ENCODE measurements at regions not wholly inside any gene's neighbourhood (a gene's known extent, or its start where the extent isn't known, plus 50 kb on each side); places are given as distances from the start of the nearest gene placed in this dataset.
A peak's percentile ranks its signal among the peaks of the same experiment; 100 is the strongest.
"Not testable (repeated sequence)": the region's sequence is repeated elsewhere in the genome, so short reads cannot be mapped to it uniquely, and the experiment has no call there.

DNA sequence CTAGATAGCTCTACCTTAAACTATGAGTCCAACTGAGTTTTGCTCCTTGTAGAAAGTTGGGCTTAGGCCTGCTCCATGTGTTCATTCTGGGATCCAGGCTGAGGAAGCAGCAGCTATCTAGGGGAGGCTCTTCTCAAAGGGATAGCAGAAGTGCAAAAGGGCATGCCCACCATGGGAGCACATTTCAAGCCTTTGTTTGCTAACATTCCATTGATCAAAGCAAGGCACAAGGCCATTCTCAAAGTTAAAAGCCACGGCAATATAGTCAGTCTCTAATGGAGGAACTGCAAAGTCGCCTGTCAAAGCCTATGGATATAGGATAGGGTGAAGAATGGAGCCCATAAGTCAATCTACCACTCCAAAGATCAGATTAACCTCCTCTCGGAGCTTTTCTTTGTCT is 488.1 kb upstream of the ARX start:
- DNase-seq: no peak

DNA sequence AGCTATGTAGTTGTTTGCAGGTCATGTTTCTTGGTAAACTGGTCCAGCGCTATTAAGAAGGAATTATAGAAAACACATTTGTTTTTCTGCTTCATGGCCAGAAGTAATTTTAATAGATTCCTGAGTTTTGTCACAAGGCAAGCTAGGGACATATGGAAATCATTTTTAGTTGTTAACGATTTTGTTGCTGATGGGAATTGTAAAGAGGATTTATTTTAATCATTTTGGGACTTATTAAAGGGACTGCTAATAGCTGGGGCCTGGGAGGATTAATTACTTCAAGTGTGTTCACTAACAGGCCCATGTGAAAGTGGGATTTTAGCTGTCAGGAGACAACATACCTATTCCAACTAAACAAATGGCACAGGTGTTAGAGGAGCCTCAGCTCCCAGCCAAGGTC is 492.0 kb upstream of the ARX start:
- DNase-seq: no peak

GRCh38 chrX:25519258-25519657 is 503.5 kb upstream of the ARX start:
- DNase-seq: no peak

GRCh38 chrX:25522443-25523010 is 506.8 kb upstream of the ARX start:
- not testable (repeated sequence) for DNase-seq

DNA sequence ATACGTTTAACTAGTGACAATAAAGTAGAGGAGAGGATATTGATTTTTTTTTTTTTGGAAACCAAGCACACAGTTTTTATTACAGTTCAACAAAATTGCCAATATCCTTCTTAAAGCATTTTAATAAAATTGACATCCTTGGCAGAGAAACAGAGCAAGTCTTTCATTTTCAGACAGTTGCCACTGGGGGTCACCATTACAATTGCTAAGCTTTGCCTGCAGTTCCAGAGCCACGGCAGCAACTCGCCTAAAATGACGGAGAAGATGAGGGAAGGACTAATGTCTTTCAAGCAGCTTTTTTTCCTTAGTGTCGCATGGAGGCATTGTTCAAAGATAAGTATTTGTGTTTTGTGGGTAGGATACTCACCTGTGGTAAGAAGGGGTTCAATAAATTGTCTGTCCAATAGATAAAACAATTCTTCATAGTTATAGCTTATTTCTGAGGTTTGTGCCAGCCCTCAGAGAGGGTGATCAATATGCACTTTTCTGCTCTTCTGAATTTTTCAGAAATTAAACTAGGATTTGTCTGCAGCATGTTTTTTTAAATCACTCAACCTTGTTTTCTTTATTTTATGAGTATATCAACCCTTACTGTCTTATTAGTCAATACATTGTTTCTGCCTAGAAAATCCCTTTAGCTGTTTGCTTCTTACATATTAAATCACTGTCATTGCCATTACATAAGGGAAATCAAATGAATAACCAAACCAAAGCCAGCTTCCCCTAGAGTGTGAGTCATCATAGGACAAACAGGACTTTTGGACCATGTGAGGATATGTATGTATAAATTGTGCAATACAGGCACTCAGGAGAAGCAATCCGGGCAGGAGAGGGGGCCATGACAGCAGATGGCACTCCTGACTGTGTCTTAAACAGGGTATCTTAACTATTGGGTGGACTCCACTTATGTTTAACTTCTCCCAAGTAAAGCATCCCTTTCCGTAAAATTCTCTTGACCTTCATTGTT is 508.1 kb upstream of the ARX start:
- peak; percentile 17 for DNase-seq

GRCh38 chrX:25527156-25527555 is 511.4 kb upstream of the ARX start:
- no peak for DNase-seq

- no peak for DNase-seq
Observed at GRCh38 chrX:25527596-25527995, 511.8 kb upstream of the ARX start.

- no peak for DNase-seq
Observed at GRCh38 chrX:25531096-25531495, 515.3 kb upstream of the ARX start.

DNA sequence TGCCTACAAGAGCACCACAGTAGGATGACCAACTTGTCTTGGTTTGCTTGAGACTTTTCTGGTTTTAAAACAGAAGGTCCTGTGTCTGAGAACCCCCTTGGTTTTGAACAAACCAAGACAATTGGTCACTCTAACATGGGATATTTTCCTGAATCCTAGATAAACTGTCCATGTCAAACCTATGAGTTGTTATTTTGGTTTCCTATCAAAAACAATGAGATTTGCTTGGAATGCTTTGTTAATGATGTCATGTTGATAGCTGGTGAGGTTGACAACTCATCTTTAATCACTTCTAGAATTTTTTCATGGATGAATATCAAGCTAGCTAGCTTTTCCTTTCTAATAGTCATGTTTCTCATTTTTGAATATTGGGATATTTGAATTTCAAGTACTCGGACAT is 518.3 kb upstream of the ARX start:
- no peak for DNase-seq

GRCh38 chrX:25536307-25536970 is 520.7 kb upstream of the ARX start:
- DNase-seq: no peak

GRCh38 chrX:25537699-25538098 is 521.9 kb upstream of the ARX start:
- DNase-seq: no peak

- DNase-seq: no peak
Observed at GRCh38 chrX:25544641-25545040, 528.9 kb upstream of the ARX start.

- DNase-seq: no peak
Observed at GRCh38 chrX:25548811-25549210, 533.0 kb upstream of the ARX start.

- DNase-seq: no peak
Observed at GRCh38 chrX:25555521-25555920, 539.8 kb upstream of the ARX start.

GRCh38 chrX:25558137-25558536 is 542.4 kb upstream of the ARX start:
- DNase-seq: no peak

- DNase-seq: no peak
Observed at GRCh38 chrX:25561190-25561589, 545.4 kb upstream of the ARX start.

DNA sequence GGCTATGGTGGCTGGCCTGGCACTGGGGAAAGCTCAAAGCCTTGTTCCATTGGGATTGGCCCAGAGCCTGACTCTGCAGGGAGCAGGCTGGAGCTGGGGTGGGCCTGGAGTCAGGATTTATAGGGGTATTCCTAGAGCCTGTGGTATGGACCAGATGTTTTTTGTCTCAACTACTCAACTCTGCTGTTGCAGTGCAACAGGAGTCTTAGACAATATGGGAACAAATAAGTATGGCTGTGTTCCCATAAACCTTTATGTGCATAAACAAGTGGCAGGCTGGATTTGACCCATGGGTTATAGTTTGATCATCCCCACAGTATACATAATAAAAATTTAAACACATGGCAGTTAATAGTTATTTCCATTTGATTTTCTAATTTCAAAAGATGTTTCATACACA is 557.9 kb upstream of the ARX start:
- DNase-seq: no peak

- no peak for DNase-seq
Observed at GRCh38 chrX:25596921-25597320, 541.2 kb upstream of the MAGEB18 start.

DNA sequence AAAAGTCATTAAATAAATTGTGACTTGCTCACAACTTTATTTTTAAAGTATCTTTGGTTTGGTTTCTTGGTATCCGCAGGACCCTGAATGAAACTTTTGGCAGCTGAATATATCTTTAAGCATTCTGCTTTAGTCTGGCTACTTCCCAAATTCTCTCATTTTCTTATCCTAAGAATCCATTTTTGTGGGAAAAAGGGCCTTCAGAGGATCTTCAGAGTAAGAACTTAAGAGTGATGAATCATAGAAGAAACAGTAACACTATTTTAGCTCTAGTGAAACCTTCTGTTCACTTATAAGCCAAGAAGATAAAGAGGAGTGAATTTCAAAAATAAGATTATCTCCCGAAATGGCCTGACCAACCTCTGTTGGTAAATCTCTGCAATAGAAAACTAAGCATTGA is 540.6 kb upstream of the MAGEB18 start:
- DNase-seq: no peak

DNA sequence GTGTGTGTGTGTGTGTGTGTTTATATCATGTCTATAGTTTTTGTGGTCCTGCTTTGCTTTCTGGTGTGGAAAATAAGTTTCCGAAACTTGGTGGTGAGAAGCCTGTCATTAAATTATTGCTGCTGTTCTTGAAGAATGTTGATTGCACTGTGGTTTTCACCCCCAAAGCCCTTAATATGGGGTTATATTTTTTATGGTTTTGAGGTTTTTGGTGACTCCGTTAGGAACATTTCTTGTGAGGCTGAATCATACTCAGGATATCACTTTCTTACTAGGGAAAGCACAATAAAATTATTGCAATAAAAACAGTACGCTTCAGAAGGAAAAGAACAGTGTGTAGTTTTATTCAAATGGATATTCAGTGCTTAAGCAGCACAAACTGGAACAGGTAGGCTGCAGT is 539.1 kb upstream of the MAGEB18 start:
- no peak for DNase-seq

GRCh38 chrX:25600776-25601175 is 537.4 kb upstream of the MAGEB18 start:
- DNase-seq: no peak

GRCh38 chrX:25601323-25601722 is 536.8 kb upstream of the MAGEB18 start:
- no peak for DNase-seq

DNA sequence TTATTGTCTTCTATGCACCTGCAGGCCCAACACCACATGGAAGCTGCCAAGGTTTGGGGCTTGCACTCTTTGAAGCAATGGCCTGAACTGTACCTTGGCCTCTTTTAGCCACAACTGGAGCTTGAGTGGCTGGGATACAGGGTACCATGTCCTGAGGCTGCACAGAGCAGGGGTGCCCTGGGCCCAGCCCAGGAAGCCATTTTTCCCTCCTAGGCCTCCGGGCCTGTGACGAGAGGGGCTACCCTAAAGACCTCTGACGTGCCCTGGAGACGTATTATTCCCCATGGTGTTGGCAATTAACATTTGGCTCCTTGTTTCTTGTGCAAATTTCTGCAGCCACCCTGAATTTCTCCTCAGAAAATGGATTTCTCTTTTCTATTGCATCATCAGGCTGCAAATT is 519.9 kb upstream of the MAGEB18 start:
- no peak for DNase-seq

- no peak for DNase-seq
Observed at GRCh38 chrX:25640276-25640675, 497.9 kb upstream of the MAGEB18 start.
